ENCODE measurements at regions not wholly inside any gene's neighbourhood (a gene's known extent, or its start where the extent isn't known, plus 50 kb on each side); places are given as distances from the start of the nearest gene placed in this dataset.
"Not testable (repeated sequence)": the region's sequence is repeated elsewhere in the genome, so short reads cannot be mapped to it uniquely, and the experiment has no call there.

DNA sequence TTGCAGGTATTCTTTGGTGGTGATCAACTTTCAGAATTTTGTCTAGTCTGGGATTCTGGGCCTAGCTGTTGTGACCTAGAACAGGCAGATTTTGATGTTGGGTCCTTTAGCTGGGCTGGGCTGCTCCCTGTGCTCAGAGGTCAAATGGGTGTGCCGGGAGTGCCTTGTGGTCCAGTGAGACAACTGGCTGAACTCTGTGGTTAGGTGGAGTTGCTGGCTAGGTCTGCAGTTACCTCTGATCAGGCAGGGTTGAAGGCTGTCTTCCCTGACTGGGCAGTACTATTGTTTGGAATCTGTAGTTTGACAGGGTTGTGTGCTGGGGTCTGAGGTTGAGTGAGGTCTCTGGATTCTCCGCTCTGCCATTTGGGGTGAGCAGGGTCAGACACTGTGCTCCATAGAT, 599.3 kb downstream of the RAPGEF2 start:
- Histone ChIP-seq H3K9me3 (ENCODE audit: insufficient read depth, low read depth, low read length) (no peaks in the 10 kb centered on the region), H3K4ac (ENCODE audit: low read depth, low read length) (no peak overlapping the region), H3K4me3 (ENCODE audit: low read depth, low read length) (no peak overlapping the region), H4K91ac (ENCODE audit: low read depth, low read length) (no peak overlapping the region), H3K79me2 (ENCODE audit: control insufficient read depth, insufficient read depth, low read length, poor library complexity) (no peaks in the 10 kb centered on the region), H3K23ac (ENCODE audit: low read length) (no peak overlapping the region), H3K9ac (ENCODE audit: low read length) (no peak overlapping the region), H3K36me3 (ENCODE audit: control insufficient read depth in 1 of 2, insufficient read depth in 2 of 2, low read length in 2 of 2) (no peaks in the 10 kb centered on the region), H4K8ac (ENCODE audit: low read depth, low read length) (no peak overlapping the region), H3K14ac (ENCODE audit: low read length) (no peak overlapping the region), H3K79me1 (ENCODE audit: low read length) (no peaks in the 10 kb centered on the region), H3K4me1 (ENCODE audit: control insufficient read depth in 1 of 2, insufficient read depth in 2 of 2, low read length in 2 of 2) (no peaks in the 10 kb centered on the region), H2BK120ac (ENCODE audit: insufficient read depth, low read length, poor library complexity) (no peak overlapping the region), H3K27me3 (ENCODE audit: insufficient read depth, low read length) (no peaks in the 10 kb centered on the region), H2BK5ac (ENCODE audit: low read depth, low read length, poor library complexity) (no peak overlapping the region), H3K4me2 (ENCODE audit: low read length) (no peak overlapping the region), H3K27ac (ENCODE audit: low read depth, low read length) (no peak overlapping the region), H2AK5ac (ENCODE audit: low read length) (no peak overlapping the region), H3K18ac (ENCODE audit: low read length) (no peak overlapping the region), H4K12ac (ENCODE audit: low read depth, low read length) (no peak overlapping the region), H2BK12ac (ENCODE audit: low read length) (no peak overlapping the region), H2AFZ (ENCODE audit: insufficient read depth, low read length, poor library complexity) (no peak overlapping the region)
- WGBS (ENCODE audit: extremely low coverage, insufficient coverage, insufficient read length), result no CpG with 5 or more reads among the region's 2 CpGs
- DNase-seq, result no peak

DNA sequence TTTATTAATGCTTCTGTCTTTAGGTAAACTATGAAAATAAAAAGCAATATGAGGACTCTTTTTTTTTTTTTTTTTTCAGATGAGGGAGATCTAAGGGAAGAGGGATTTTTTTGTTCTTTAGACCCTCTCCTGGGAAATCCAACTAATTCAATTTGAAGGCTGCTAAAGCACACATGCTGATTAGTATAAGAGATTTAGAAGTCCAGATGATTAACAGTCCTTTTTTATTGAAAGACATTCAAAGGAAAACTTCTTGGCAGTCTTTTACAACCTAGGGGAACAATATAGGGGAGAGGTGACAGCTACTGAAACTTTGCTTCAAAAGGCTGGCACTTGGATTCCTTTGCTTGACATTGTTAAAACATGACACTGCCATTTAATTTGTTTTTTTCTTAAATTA, 602.5 kb downstream of the RAPGEF2 start:
- H3K14ac ChIP-seq (ENCODE audit: low read length), result no peak overlapping the region
- H2AK5ac ChIP-seq (ENCODE audit: low read length), result no peak overlapping the region

DNA sequence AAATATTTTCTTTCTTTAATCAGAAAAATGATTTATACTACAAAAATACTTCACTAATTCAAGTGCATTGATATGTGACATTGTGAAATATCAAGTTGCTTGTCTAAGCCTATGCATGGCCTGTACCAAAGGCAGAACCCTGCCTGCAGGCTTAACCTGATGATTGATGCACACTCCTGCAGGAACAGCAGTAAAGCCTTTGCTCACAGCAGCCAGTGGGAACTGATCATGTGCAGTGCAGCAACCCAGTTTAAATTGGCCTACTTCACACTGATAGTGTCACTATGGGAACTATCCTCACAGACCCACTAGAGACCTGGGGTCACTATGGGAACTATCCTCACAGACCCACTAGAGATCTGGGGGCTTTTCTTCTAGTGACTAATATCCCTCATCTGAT, 603.8 kb downstream of the RAPGEF2 start:
- Histone ChIP-seq H2BK5ac (ENCODE audit: low read depth, low read length, poor library complexity) (no peak overlapping the region), H3K36me3 (ENCODE audit: control insufficient read depth in 1 of 2, insufficient read depth in 2 of 2, low read length in 2 of 2) (no peaks in the 10 kb centered on the region), H4K12ac (ENCODE audit: low read depth, low read length) (no peak overlapping the region), H3K27ac (ENCODE audit: low read depth, low read length) (no peak overlapping the region), H2AFZ (ENCODE audit: insufficient read depth, low read length, poor library complexity) (no peak overlapping the region), H3K23ac (ENCODE audit: low read length) (no peak overlapping the region), H3K9ac (ENCODE audit: low read length) (no peak overlapping the region), H4K91ac (ENCODE audit: low read depth, low read length) (no peak overlapping the region), H3K4me2 (ENCODE audit: low read length) (no peak overlapping the region), H3K79me2 (ENCODE audit: control insufficient read depth, insufficient read depth, low read length, poor library complexity) (no peaks in the 10 kb centered on the region), H3K4me1 (ENCODE audit: control insufficient read depth in 1 of 2, insufficient read depth in 2 of 2, low read length in 2 of 2) (no peaks in the 10 kb centered on the region), H3K14ac (ENCODE audit: low read length) (no peak overlapping the region), H3K18ac (ENCODE audit: low read length) (no peak overlapping the region), H3K4me3 (ENCODE audit: low read depth, low read length) (no peak overlapping the region), H3K4ac (ENCODE audit: low read depth, low read length) (no peak overlapping the region), H3K27me3 (ENCODE audit: insufficient read depth, low read length) (no peaks in the 10 kb centered on the region), H2BK120ac (ENCODE audit: insufficient read depth, low read length, poor library complexity) (no peak overlapping the region), H2BK12ac (ENCODE audit: low read length) (no peak overlapping the region), H2AK5ac (ENCODE audit: low read length) (no peak overlapping the region), H3K9me3 (ENCODE audit: insufficient read depth, low read depth, low read length) (no peaks in the 10 kb centered on the region), H3K79me1 (ENCODE audit: low read length) (no peaks in the 10 kb centered on the region), H4K8ac (ENCODE audit: low read depth, low read length) (no peak overlapping the region)
- no peak for DNase-seq

More for the DNA sequence above, 602.5 kb downstream of the RAPGEF2 start:
- no peak overlapping the region for H4K12ac ChIP-seq (ENCODE audit: low read depth, low read length)
- no peaks in the 10 kb centered on the region for H3K79me2 ChIP-seq (ENCODE audit: control insufficient read depth, insufficient read depth, low read length, poor library complexity)
- H3K4ac ChIP-seq (ENCODE audit: low read depth, low read length), result no peak overlapping the region
- no peaks in the 10 kb centered on the region for H3K4me1 ChIP-seq (ENCODE audit: control insufficient read depth in 1 of 2, insufficient read depth in 2 of 2, low read length in 2 of 2)
- H3K4me3 ChIP-seq (ENCODE audit: low read depth, low read length), result no peak overlapping the region
- no peaks in the 10 kb centered on the region for H3K36me3 ChIP-seq (ENCODE audit: control insufficient read depth in 1 of 2, insufficient read depth in 2 of 2, low read length in 2 of 2)
- H3K4me2 ChIP-seq (ENCODE audit: low read length), result no peak overlapping the region
- no peak overlapping the region for H4K8ac ChIP-seq (ENCODE audit: low read depth, low read length)
- H3K9me3 ChIP-seq (ENCODE audit: insufficient read depth, low read depth, low read length), result no peaks in the 10 kb centered on the region
- H3K27me3 ChIP-seq (ENCODE audit: insufficient read depth, low read length), result no peaks in the 10 kb centered on the region
- H3K18ac ChIP-seq (ENCODE audit: low read length), result no peak overlapping the region
- no peak overlapping the region for H2AFZ ChIP-seq (ENCODE audit: insufficient read depth, low read length, poor library complexity)
- no peak overlapping the region for H4K91ac ChIP-seq (ENCODE audit: low read depth, low read length)
- DNase-seq, result no peak
- H3K23ac ChIP-seq (ENCODE audit: low read length), result no peak overlapping the region
- no peak overlapping the region for H2BK5ac ChIP-seq (ENCODE audit: low read depth, low read length, poor library complexity)
- H3K79me1 ChIP-seq (ENCODE audit: low read length), result no peaks in the 10 kb centered on the region
- H2BK12ac ChIP-seq (ENCODE audit: low read length), result no peak overlapping the region
- no peak overlapping the region for H2BK120ac ChIP-seq (ENCODE audit: insufficient read depth, low read length, poor library complexity)
- no peak overlapping the region for H3K9ac ChIP-seq (ENCODE audit: low read length)
- no peak overlapping the region for H3K27ac ChIP-seq (ENCODE audit: low read depth, low read length)

DNA sequence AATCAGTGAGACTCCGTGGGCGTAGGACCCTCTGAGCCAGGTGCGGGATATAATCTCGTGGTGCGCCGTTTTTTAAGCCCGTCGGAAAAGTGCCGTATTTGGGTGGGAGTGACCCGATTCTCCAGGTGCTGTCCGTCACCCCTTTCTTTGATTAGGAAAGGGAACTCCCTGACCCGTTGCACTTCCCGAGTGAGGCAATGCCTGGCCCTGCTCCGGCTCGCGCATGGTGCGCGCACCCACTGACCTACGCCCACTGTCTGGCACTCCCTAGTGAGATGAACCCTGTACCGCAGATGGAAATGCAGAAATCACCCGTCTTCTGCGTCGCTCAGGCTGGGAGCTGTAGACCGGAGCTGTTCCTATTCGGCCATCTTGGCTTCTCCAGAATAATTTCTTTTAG, 612.3 kb downstream of the RAPGEF2 start:
- DNase-seq; H3K36me3 ChIP-seq (ENCODE audit: control insufficient read depth in 1 of 2, insufficient read depth in 2 of 2, low read length in 2 of 2); H3K4me3 ChIP-seq (ENCODE audit: low read depth, low read length); H3K14ac ChIP-seq (ENCODE audit: low read length); H3K9ac ChIP-seq (ENCODE audit: low read length); H4K8ac ChIP-seq (ENCODE audit: low read depth, low read length); H2AFZ ChIP-seq (ENCODE audit: insufficient read depth, low read length, poor library complexity); H3K4ac ChIP-seq (ENCODE audit: low read depth, low read length); H2AK5ac ChIP-seq (ENCODE audit: low read length); H3K79me1 ChIP-seq (ENCODE audit: low read length); H3K9me3 ChIP-seq (ENCODE audit: insufficient read depth, low read depth, low read length); H3K79me2 ChIP-seq (ENCODE audit: control insufficient read depth, insufficient read depth, low read length, poor library complexity); H2BK12ac ChIP-seq (ENCODE audit: low read length); H4K91ac ChIP-seq (ENCODE audit: low read depth, low read length); H3K4me2 ChIP-seq (ENCODE audit: low read length); H3K18ac ChIP-seq (ENCODE audit: low read length); H3K27me3 ChIP-seq (ENCODE audit: insufficient read depth, low read length); H3K23ac ChIP-seq (ENCODE audit: low read length); H3K4me1 ChIP-seq (ENCODE audit: control insufficient read depth in 1 of 2, insufficient read depth in 2 of 2, low read length in 2 of 2); H2BK120ac ChIP-seq (ENCODE audit: insufficient read depth, low read length, poor library complexity); H3K27ac ChIP-seq (ENCODE audit: low read depth, low read length); H2BK5ac ChIP-seq (ENCODE audit: low read depth, low read length, poor library complexity); H4K12ac ChIP-seq (ENCODE audit: low read depth, low read length): not testable (repeated sequence)
- no CpG with 5 or more reads among the region's 25 CpGs for WGBS (ENCODE audit: extremely low coverage, insufficient coverage, insufficient read length)

DNA sequence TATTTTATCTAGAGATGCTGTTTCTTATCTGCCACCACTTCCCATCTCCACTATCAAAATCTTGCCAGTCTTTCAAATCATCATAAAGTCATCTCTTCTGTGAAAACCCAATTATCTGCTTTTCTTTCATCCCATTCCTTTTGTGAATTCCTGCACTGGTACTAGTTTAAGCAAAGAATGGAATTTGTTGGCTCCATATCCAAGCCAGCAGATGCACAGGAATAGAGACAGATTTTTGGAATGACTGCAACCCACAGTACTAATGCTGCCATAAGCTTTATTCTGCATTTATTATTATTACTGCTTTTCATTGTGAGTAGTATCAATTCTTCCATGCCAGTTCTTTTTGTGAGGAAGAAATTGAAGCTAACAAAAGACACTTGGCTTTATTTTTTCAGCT, 616.7 kb downstream of the RAPGEF2 start:
- H3K4me3 ChIP-seq (ENCODE audit: low read depth, low read length), result no peak overlapping the region
- no peaks in the 10 kb centered on the region for H3K36me3 ChIP-seq (ENCODE audit: control insufficient read depth in 1 of 2, insufficient read depth in 2 of 2, low read length in 2 of 2)
- H3K23ac ChIP-seq (ENCODE audit: low read length), result no peak overlapping the region
- no peak overlapping the region for H4K91ac ChIP-seq (ENCODE audit: low read depth, low read length)
- H4K12ac ChIP-seq (ENCODE audit: low read depth, low read length), result no peak overlapping the region
- H3K4ac ChIP-seq (ENCODE audit: low read depth, low read length), result no peak overlapping the region
- H2BK120ac ChIP-seq (ENCODE audit: insufficient read depth, low read length, poor library complexity), result no peak overlapping the region
- no peak overlapping the region for H3K9ac ChIP-seq (ENCODE audit: low read length)
- no peak overlapping the region for H2AFZ ChIP-seq (ENCODE audit: insufficient read depth, low read length, poor library complexity)
- no peak overlapping the region for H2BK12ac ChIP-seq (ENCODE audit: low read length)
- H3K27me3 ChIP-seq (ENCODE audit: insufficient read depth, low read length), result no peaks in the 10 kb centered on the region
- H3K79me1 ChIP-seq (ENCODE audit: low read length), result no peaks in the 10 kb centered on the region
- H4K8ac ChIP-seq (ENCODE audit: low read depth, low read length), result no peak overlapping the region
- H3K9me3 ChIP-seq (ENCODE audit: insufficient read depth, low read depth, low read length), result peaks cover 4% of the 10 kb centered on the region
- H3K79me2 ChIP-seq (ENCODE audit: control insufficient read depth, insufficient read depth, low read length, poor library complexity), result no peaks in the 10 kb centered on the region
- no peak for DNase-seq
- no peak overlapping the region for H3K27ac ChIP-seq (ENCODE audit: low read depth, low read length)
- no peak overlapping the region for H3K18ac ChIP-seq (ENCODE audit: low read length)
- H2AK5ac ChIP-seq (ENCODE audit: low read length), result no peak overlapping the region
- no peak overlapping the region for H3K4me2 ChIP-seq (ENCODE audit: low read length)
- H3K4me1 ChIP-seq (ENCODE audit: control insufficient read depth in 1 of 2, insufficient read depth in 2 of 2, low read length in 2 of 2), result no peaks in the 10 kb centered on the region
- H2BK5ac ChIP-seq (ENCODE audit: low read depth, low read length, poor library complexity), result no peak overlapping the region
- H3K14ac ChIP-seq (ENCODE audit: low read length), result no peak overlapping the region
